ENCODE measurements at regions not wholly inside any gene's neighbourhood (a gene's known extent, or its start where the extent isn't known, plus 50 kb on each side); places are given as distances from the start of the nearest gene placed in this dataset.

DNA sequence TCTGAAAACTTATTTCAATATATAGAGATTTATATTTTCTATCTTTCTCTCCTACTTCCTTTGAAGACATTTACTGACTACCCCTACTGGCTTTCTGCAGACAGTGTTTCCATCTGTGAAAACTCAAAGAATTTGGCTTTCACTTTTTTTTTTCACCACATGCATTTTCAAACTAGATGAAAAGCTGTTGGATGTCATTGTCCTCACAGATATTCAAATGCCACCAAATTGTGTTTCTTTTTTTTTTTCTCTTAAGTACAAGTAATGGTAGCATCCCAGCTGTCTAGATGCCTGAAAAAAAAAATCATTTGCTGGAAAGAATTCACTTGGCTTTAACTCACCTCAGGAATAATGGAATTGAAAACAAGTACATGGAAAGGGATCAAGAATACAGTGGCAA lies 2258.6 kb upstream of the ACO1 start:
- Histone ChIP-seq H3K27me3 (replicated peaks; ENCODE audit: insufficient read depth) (no peaks in the 10 kb centered on the region), H3K27ac (no peak overlapping the region), H3K4me3 (no peak overlapping the region), H3K4me1 (replicated peaks) (no peaks in the 10 kb centered on the region), H3K9me3 (no peaks in the 10 kb centered on the region), H3K36me3 (no peaks in the 10 kb centered on the region)
- intact Hi-C loops (cut with DNase I), result no loop called here
- no peak for DNase-seq (ENCODE audit: low spot score)
- TF ChIP-seq POLR2A (IDR thresholded peaks at IDR 0.05) (no peak), POLR2AphosphoS5 (IDR thresholded peaks at IDR 0.05) (no peak)
- TF ChIP-seq, protein P1, sequence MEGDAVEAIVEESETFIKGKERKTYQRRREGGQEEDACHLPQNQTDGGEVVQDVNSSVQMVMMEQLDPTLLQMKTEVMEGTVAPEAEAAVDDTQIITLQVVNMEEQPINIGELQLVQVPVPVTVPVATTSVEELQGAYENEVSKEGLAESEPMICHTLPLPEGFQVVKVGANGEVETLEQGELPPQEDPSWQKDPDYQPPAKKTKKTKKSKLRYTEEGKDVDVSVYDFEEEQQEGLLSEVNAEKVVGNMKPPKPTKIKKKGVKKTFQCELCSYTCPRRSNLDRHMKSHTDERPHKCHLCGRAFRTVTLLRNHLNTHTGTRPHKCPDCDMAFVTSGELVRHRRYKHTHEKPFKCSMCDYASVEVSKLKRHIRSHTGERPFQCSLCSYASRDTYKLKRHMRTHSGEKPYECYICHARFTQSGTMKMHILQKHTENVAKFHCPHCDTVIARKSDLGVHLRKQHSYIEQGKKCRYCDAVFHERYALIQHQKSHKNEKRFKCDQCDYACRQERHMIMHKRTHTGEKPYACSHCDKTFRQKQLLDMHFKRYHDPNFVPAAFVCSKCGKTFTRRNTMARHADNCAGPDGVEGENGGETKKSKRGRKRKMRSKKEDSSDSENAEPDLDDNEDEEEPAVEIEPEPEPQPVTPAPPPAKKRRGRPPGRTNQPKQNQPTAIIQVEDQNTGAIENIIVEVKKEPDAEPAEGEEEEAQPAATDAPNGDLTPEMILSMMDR (IDR thresholded peaks at IDR 0.05), result no peak

DNA sequence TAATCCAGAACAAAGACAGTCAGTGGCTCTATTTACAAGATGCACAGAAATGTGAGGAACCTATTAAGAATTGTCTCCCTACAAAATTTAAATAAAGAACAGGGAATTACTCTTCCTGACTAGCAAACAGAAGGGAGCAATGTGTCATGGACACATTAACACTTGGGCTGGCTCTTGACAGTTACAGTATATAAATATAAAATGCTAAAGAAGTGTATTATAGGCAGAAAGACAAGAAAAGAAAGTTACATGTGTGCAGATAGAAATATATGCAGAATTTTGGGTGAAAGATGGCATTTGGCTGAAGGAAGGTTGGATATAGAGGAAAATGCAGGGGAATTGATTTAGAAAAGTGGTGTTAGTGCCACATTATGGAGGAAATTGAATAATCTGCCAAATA lies 2257.1 kb upstream of the ACO1 start:
- Histone ChIP-seq H3K9me3 (no peaks in the 10 kb centered on the region), H3K27me3 (replicated peaks; ENCODE audit: insufficient read depth) (no peaks in the 10 kb centered on the region), H3K4me1 (replicated peaks) (no peaks in the 10 kb centered on the region), H3K4me3 (no peak overlapping the region), H3K36me3 (no peaks in the 10 kb centered on the region), H3K27ac (no peak overlapping the region)
- TF ChIP-seq, protein P1 (IDR thresholded peaks at IDR 0.05), result no peak
- TF ChIP-seq POLR2A (IDR thresholded peaks at IDR 0.05) (no peak), POLR2AphosphoS5 (IDR thresholded peaks at IDR 0.05) (no peak)
- DNase-seq (ENCODE audit: low spot score), result no peak
- intact Hi-C loops (cut with DNase I), result no loop called here

DNA sequence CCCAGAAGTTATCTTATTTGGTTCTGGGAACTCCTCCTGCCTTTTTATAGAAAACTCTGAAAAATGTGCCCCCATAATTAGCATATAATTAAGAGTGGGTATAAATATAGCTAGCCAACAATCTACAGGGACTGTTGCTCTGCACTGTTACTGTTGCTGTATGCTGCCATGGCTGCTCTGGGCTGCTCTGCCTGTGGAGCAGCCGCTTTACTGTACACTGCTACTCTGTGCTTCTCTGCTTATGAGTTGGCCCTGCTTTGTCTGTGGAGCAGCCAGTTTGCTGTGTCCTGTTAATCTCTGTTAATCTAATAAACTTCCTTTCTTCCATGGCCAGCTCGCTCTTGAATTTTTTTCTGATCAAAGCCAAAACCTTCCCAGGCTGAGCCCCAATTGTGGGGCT lies 2244.0 kb upstream of the ACO1 start:
- H3K36me3 ChIP-seq, result no peaks in the 10 kb centered on the region
- H3K27me3 ChIP-seq (replicated peaks; ENCODE audit: insufficient read depth), result no peaks in the 10 kb centered on the region
- 64% methylated on average over 2 of the region's 2 CpGs for WGBS
- H3K9me3 ChIP-seq, result no peaks in the 10 kb centered on the region
- intact Hi-C loops (cut with DNase I), result no loop called here
- H3K27ac ChIP-seq, result no peak overlapping the region
- DNase-seq (ENCODE audit: low spot score), result no peak
- no peak overlapping the region for H3K4me3 ChIP-seq
- TF ChIP-seq POLR2A (IDR thresholded peaks at IDR 0.05), result no peak
- TF ChIP-seq POLR2AphosphoS5 (IDR thresholded peaks at IDR 0.05), result no peak
- TF ChIP-seq, protein P1 (IDR thresholded peaks at IDR 0.05), result no peak
- H3K4me1 ChIP-seq (replicated peaks), result no peaks in the 10 kb centered on the region

DNA sequence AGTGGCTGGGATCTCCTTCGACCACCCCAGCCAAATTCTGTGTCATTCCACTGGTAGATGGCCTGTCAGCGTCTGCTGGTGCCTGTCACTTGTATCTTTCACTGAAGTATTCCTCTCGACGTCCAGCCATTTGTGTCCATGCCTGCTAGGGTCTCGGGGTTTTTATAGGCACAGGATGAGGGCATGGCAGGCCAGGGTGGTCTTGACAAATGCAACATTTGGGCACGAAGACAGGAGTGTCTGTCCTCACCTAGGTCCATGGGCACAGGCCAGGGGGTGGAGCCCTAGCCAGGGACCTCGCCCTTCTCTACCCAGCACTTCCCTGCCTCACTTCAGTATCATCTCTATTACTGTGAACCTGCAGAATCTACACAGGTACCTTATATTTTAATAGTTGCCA lies 2223.9 kb upstream of the ACO1 start:
- WGBS, result 88% methylated on average over 7 of the region's 7 CpGs
- TF ChIP-seq POLR2AphosphoS5 (IDR thresholded peaks at IDR 0.05) (no peak), POLR2A (IDR thresholded peaks at IDR 0.05) (no peak)
- TF ChIP-seq, protein P1 (IDR thresholded peaks at IDR 0.05), result no peak
- no peaks in the 10 kb centered on the region for H3K36me3 ChIP-seq
- no peaks in the 10 kb centered on the region for H3K27me3 ChIP-seq (replicated peaks; ENCODE audit: insufficient read depth)
- no peaks in the 10 kb centered on the region for H3K4me1 ChIP-seq (replicated peaks)
- H3K27ac ChIP-seq, result no peak overlapping the region
- H3K4me3 ChIP-seq, result no peak overlapping the region
- intact Hi-C loops (cut with DNase I), result no loop called here
- no peaks in the 10 kb centered on the region for H3K9me3 ChIP-seq
- no peak for DNase-seq (ENCODE audit: low spot score)

DNA sequence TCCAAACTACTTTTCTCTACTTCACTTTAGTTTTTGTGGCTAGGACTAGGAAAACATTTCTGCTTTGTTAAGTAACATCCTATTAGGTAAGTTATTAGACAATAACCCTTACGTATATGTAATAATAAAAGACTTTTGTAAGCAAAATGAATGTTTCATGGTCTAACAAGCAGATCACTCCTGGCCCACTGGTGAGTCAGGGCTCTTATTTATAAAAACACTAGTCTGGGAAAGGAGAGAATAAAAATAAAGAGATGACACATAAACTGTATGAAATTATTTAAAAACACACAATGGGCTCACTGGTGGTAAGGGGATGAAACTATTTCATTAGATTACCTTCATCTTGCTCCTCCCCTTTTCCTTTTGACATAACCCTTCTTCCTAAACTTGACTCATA lies 2212.2 kb upstream of the ACO1 start:
- no peak for DNase-seq (ENCODE audit: low spot score)
- Histone ChIP-seq H3K27ac (no peak overlapping the region), H3K36me3 (no peaks in the 10 kb centered on the region), H3K27me3 (replicated peaks; ENCODE audit: insufficient read depth) (no peaks in the 10 kb centered on the region), H3K4me3 (no peak overlapping the region), H3K4me1 (replicated peaks) (no peaks in the 10 kb centered on the region), H3K9me3 (no peaks in the 10 kb centered on the region)
- 75% methylated on average over 1 of the region's 1 CpG for WGBS
- TF ChIP-seq POLR2AphosphoS5 (IDR thresholded peaks at IDR 0.05) (no peak), POLR2A (IDR thresholded peaks at IDR 0.05) (no peak)
- TF ChIP-seq, protein P1 (IDR thresholded peaks at IDR 0.05), result no peak
- intact Hi-C loops (cut with DNase I), result no loop called here

Measured in prostate gland (tissue), 2 donors.